ENCODE measurements at regions not wholly inside any gene's neighbourhood (a gene's known extent, or its start where the extent isn't known, plus 50 kb on each side); places are given as distances from the start of the nearest gene placed in this dataset.

DNA sequence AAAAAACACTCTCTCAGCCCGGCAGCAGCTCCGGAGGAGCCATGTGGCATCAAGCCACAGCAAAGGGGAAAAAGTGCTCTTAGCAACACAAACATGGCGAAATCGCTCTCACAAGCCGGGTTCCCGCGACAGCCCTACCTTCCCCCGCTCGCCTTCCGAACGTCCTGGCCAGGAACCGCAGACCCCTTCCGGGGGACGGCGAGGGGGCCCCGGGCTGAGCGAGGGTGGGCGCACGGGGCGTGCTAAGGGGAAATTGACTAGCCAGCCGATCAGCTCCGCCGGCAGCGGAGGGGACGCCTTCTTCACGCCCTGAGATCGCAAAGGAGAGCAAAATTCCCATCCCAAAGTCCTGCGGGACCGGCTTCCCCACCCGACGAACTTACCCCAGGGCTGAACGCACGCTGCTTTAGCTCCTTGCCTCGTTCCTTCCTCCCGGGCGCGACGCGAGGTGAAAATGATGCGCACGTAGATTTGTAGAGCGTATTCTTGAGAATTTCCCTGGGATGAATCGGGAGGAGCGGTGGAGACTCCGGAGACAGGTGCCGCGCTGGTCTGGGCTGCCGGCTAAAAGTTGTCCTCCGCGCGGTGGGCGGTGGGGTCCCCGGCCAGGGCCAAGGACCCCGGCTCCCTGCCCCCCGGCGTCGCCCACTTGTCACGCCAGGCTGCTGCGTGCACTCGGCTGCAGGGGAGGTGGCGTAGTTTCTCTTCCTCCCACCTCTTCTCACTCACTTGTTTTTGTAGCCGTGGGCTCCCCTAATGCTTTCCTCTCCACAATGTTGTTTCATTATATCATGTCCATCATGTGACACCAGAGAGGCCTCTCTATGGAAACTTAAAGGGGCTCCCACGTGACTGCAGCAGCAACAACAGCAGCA lies 220.1 kb upstream of the MKLN1 start (continued):
- TF ChIP-seq, protein P1, sequence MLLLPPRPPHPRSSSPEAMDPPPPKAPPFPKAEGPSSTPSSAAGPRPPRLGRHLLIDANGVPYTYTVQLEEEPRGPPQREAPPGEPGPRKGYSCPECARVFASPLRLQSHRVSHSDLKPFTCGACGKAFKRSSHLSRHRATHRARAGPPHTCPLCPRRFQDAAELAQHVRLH (tag by site-specific recombination; IDR thresholded peaks at IDR 0.05): 0 out of 2 replicates have a peak, but pooled peaks have one; percentile 10
- TF ChIP-seq ZNF426 (tag by site-specific recombination; IDR thresholded peaks at IDR 0.05): no peak
- TF ChIP-seq ZNF768 (tag by site-specific recombination; IDR thresholded peaks at IDR 0.05): no peak
- TF ChIP-seq ZXDB (tag by site-specific recombination; IDR thresholded peaks at IDR 0.05): peak; percentile 89
- TF ChIP-seq, protein P2, sequence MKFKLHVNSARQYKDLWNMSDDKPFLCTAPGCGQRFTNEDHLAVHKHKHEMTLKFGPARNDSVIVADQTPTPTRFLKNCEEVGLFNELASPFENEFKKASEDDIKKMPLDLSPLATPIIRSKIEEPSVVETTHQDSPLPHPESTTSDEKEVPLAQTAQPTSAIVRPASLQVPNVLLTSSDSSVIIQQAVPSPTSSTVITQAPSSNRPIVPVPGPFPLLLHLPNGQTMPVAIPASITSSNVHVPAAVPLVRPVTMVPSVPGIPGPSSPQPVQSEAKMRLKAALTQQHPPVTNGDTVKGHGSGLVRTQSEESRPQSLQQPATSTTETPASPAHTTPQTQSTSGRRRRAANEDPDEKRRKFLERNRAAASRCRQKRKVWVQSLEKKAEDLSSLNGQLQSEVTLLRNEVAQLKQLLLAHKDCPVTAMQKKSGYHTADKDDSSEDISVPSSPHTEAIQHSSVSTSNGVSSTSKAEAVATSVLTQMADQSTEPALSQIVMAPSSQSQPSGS (tag by site-specific recombination; IDR thresholded peaks at IDR 0.05; ENCODE audit: low read depth): no peak
- no peak for TF ChIP-seq ZNF16 (tag by site-specific recombination; IDR thresholded peaks at IDR 0.05; ENCODE audit: low read depth)
- TF ChIP-seq, protein P3, sequence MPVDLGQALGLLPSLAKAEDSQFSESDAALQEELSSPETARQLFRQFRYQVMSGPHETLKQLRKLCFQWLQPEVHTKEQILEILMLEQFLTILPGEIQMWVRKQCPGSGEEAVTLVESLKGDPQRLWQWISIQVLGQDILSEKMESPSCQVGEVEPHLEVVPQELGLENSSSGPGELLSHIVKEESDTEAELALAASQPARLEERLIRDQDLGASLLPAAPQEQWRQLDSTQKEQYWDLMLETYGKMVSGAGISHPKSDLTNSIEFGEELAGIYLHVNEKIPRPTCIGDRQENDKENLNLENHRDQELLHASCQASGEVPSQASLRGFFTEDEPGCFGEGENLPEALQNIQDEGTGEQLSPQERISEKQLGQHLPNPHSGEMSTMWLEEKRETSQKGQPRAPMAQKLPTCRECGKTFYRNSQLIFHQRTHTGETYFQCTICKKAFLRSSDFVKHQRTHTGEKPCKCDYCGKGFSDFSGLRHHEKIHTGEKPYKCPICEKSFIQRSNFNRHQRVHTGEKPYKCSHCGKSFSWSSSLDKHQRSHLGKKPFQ (tag by site-specific recombination; IDR thresholded peaks at IDR 0.05): no peak
- TF ChIP-seq ZNF24 (tag by site-specific recombination; IDR thresholded peaks at IDR 0.05): peak; percentile 99
- TF ChIP-seq ZNF473 (tag by site-specific recombination; IDR thresholded peaks at IDR 0.05): no peak
- TF ChIP-seq ZNF169 (tag by site-specific recombination; IDR thresholded peaks at IDR 0.05): no peak
- TF ChIP-seq ZNF677 (tag by site-specific recombination; IDR thresholded peaks at IDR 0.05): no peak
- TF ChIP-seq ZNF610 (tag by site-specific recombination; IDR thresholded peaks at IDR 0.05; ENCODE audit: borderline replicate concordance): 0 out of 2 replicates have a peak, but pooled peaks have one; percentile 23
- peak; percentile 55; the same call in 1 of the 2 replicates for TF ChIP-seq ZNF2 (tag by site-specific recombination; IDR thresholded peaks at IDR 0.05)
- no peak for TF ChIP-seq ZNF548 (tag by site-specific recombination; IDR thresholded peaks at IDR 0.05)
- TF ChIP-seq, protein P4, sequence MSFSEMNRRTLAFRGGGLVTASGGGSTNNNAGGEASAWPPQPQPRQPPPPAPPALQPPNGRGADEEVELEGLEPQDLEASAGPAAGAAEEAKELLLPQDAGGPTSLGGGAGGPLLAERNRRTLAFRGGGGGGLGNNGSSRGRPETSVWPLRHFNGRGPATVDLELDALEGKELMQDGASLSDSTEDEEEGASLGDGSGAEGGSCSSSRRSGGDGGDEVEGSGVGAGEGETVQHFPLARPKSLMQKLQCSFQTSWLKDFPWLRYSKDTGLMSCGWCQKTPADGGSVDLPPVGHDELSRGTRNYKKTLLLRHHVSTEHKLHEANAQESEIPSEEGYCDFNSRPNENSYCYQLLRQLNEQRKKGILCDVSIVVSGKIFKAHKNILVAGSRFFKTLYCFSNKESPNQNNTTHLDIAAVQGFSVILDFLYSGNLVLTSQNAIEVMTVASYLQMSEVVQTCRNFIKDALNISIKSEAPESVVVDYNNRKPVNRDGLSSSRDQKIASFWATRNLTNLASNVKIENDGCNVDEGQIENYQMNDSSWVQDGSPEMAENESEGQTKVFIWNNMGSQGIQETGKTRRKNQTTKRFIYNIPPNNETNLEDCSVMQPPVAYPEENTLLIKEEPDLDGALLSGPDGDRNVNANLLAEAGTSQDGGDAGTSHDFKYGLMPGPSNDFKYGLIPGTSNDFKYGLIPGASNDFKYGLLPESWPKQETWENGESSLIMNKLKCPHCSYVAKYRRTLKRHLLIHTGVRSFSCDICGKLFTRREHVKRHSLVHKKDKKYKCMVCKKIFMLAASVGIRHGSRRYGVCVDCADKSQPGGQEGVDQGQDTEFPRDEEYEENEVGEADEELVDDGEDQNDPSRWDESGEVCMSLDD (tag by site-specific recombination; IDR thresholded peaks at IDR 0.05): peak; percentile 71
- TF ChIP-seq, protein P5, sequence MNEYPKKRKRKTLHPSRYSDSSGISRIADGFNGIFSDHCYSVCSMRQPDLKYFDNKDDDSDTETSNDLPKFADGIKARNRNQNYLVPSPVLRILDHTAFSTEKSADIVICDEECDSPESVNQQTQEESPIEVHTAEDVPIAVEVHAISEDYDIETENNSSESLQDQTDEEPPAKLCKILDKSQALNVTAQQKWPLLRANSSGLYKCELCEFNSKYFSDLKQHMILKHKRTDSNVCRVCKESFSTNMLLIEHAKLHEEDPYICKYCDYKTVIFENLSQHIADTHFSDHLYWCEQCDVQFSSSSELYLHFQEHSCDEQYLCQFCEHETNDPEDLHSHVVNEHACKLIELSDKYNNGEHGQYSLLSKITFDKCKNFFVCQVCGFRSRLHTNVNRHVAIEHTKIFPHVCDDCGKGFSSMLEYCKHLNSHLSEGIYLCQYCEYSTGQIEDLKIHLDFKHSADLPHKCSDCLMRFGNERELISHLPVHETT (tag by site-specific recombination; IDR thresholded peaks at IDR 0.05): no peak
- TF ChIP-seq MYNN (tag by site-specific recombination; IDR thresholded peaks at IDR 0.05; ENCODE audit: borderline replicate concordance): no peak
- no peak for TF ChIP-seq ZNF114 (tag by site-specific recombination; IDR thresholded peaks at IDR 0.05)
- TF ChIP-seq OVOL3 (tag by site-specific recombination; IDR thresholded peaks at IDR 0.05): no peak
- TF ChIP-seq ZFP3 (tag by site-specific recombination; IDR thresholded peaks at IDR 0.05; ENCODE audit: low read depth): no peak
- TF ChIP-seq ZNF501 (tag by site-specific recombination; IDR thresholded peaks at IDR 0.05): no peak
- TF ChIP-seq ZBTB20 (tag by site-specific recombination; IDR thresholded peaks at IDR 0.05): peak; percentile 96
- peak; percentile 53; the same call in 1 of the 2 replicates for TF ChIP-seq ZNF561 (tag by site-specific recombination; IDR thresholded peaks at IDR 0.05; ENCODE audit: borderline replicate concordance)
- TF ChIP-seq, protein P6, sequence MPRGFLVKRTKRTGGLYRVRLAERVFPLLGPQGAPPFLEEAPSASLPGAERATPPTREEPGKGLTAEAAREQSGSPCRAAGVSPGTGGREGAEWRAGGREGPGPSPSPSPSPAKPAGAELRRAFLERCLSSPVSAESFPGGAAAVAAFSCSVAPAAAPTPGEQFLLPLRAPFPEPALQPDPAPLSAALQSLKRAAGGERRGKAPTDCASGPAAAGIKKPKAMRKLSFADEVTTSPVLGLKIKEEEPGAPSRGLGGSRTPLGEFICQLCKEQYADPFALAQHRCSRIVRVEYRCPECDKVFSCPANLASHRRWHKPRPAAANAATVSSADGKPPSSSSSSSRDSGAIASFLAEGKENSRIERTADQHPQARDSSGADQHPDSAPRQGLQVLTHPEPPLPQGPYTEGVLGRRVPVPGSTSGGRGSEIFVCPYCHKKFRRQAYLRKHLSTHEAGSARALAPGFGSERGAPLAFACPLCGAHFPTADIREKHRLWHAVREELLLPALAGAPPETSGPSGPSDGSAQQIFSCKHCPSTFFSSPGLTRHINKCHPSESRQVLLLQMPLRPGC (tag by site-specific recombination; IDR thresholded peaks at IDR 0.05): no peak
- no peak for TF ChIP-seq ZNF302 (tag by site-specific recombination; IDR thresholded peaks at IDR 0.05; ENCODE audit: low read depth)
- TF ChIP-seq, protein P7, sequence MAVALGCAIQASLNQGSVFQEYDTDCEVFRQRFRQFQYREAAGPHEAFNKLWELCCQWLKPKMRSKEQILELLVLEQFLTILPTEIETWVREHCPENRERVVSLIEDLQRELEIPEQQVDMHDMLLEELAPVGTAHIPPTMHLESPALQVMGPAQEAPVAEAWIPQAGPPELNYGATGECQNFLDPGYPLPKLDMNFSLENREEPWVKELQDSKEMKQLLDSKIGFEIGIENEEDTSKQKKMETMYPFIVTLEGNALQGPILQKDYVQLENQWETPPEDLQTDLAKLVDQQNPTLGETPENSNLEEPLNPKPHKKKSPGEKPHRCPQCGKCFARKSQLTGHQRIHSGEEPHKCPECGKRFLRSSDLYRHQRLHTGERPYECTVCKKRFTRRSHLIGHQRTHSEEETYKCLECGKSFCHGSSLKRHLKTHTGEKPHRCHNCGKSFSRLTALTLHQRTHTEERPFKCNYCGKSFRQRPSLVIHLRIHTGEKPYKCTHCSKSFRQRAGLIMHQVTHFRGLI (tag by site-specific recombination; IDR thresholded peaks at IDR 0.05): no peak
- no peak for TF ChIP-seq ZNF175 (tag by site-specific recombination; IDR thresholded peaks at IDR 0.05)
- TF ChIP-seq YY2 (tag by site-specific recombination; IDR thresholded peaks at IDR 0.05): no peak
- TF ChIP-seq ZNF155 (tag by site-specific recombination; IDR thresholded peaks at IDR 0.05): no peak
- TF ChIP-seq ZNF146 (tag by site-specific recombination; IDR thresholded peaks at IDR 0.05): no peak

Measured in HEK293 (cell line).